CD4-positive, alpha-beta T cell (primary cell): ENCODE measurements at regions not wholly inside any gene's neighbourhood (a gene's known extent, or its start where the extent isn't known, plus 50 kb on each side); places are given as distances from the start of the nearest gene placed in this dataset.

Experiments used
- ATAC-seq: fragments of 200-7000 bp; cut with Tn5 transposase; one replicate; pipeline ENCODE4 v1.10.0; 2022; ENCODE audit warnings: mild to moderate bottlenecking; ENCODE audit not compliant: poor library complexity
- CTCF ChIA-PET: fragments of 350-600 bp; sonication (Branson Sonifier 250); formaldehyde crosslinking; loops from one replicate; lab custom pipeline; 2021; ENCODE audit warnings: antibody characterized with exemption, inconsistent platforms; lab: Charles Lee
- POLR2A ChIA-PET: fragments of 350-600 bp; sonication (Branson Sonifier 250); formaldehyde crosslinking; loops from one replicate; lab custom pipeline; 2021; ENCODE audit warnings: antibody characterized with exemption, inconsistent platforms; lab: Charles Lee
- DNase-seq, 14 experiments: peaks; one replicate each; pipeline ENCODE4 v3.0.0-alpha.2; 2013 to 2020; ENCODE audit warnings: mixed read lengths in 2 of 14
- H3K27ac ChIP-seq, 2 donors: one replicate each; pipeline versions ENCODE4 v1.5.1 to v1.7.0; 2013; ENCODE audit warnings: low read length in 2 of 2, low read depth in 1 of 2, mild to moderate bottlenecking in 1 of 2
- H3K27me3 ChIP-seq, 2 experiments: 1 replicate in 1 of 2; 2 replicates in 1 of 2; pipeline versions ENCODE4 v1.6.1 to v1.7.0; 2013; ENCODE audit warnings: low read length in 2 of 2, control low read depth in 1 of 2, mild to moderate bottlenecking in 1 of 2, moderate library complexity in 1 of 2; ENCODE audit not compliant: insufficient read depth in 2 of 2, control insufficient read depth in 1 of 2
- H3K36me3 ChIP-seq: one replicate; pipeline ENCODE4 v1.6.1; 2013; ENCODE audit warnings: low read length, control low read depth; ENCODE audit not compliant: insufficient read depth
- H3K4me1 ChIP-seq: one replicate; pipeline ENCODE4 v1.6.1; 2013; ENCODE audit warnings: low read length, control low read depth; ENCODE audit not compliant: insufficient read depth
- H3K4me3 ChIP-seq: one replicate; pipeline ENCODE4 v1.5.1; 2013; ENCODE audit warnings: mild to moderate bottlenecking, low read length, moderate library complexity
- H3K9me3 ChIP-seq, 2 experiments: 1 replicate in 1 of 2; 2 replicates in 1 of 2; pipeline versions ENCODE4 v1.6.1 to v1.7.0; 2013; ENCODE audit warnings: low read length in 2 of 2, mild to moderate bottlenecking in 2 of 2, control low read depth in 1 of 2, moderate library complexity in 1 of 2; ENCODE audit not compliant: control insufficient read depth in 1 of 2, insufficient read depth in 1 of 2
- H3K27ac Mint-ChIP-seq: one replicate; pipeline ENCODE4 v1.8.0; 2020; ENCODE audit warnings: mixed read lengths
- H3K27me3 Mint-ChIP-seq: one replicate; pipeline ENCODE4 v1.8.0; 2021; ENCODE audit warnings: mixed read lengths
- H3K36me3 Mint-ChIP-seq: one replicate; pipeline ENCODE4 v1.8.0; 2021; ENCODE audit warnings: low read depth, mixed read lengths
- H3K4me1 Mint-ChIP-seq: one replicate; pipeline ENCODE4 v1.8.0; 2021; ENCODE audit warnings: low read depth, mixed read lengths
- H3K4me3 Mint-ChIP-seq: one replicate; pipeline ENCODE4 v1.8.0; 2020; ENCODE audit warnings: mild to moderate bottlenecking, mixed read lengths
- H3K9me3 Mint-ChIP-seq: one replicate; pipeline ENCODE4 v1.8.0; 2020; ENCODE audit warnings: mixed read lengths
- CTCF ChIP-seq: fragments of 200-600 bp; IDR thresholded peaks from one replicate; pipeline ENCODE4 v1.8.0; 2022; ENCODE audit warnings: antibody characterized with exemption, mild to moderate bottlenecking
- intact Hi-C, 2 experiments: fragments of 100-400 bp; cut with DNase I in 1 of 2; cut with micrococcal nuclease in 1 of 2; formaldehyde crosslinking; loops; one replicate each; pipeline versions ENCODE4 v1.15.1 to v1.9.0; 2023 to 2025; cut with DNase I, micrococcal nuclease

- intact Hi-C loops: no loop called here
- DNase-seq (no peak), ATAC-seq (no peak)
- no peak for TF ChIP-seq CTCF
- Mint-ChIP-seq H3K9me3 (peaks cover 7% of the 10 kb centered on the region), H3K4me1 (no peaks in the 10 kb centered on the region), H3K4me3 (no peak overlapping the region), H3K27ac (no peak overlapping the region), H3K36me3 (no peaks in the 10 kb centered on the region), H3K27me3 (no peaks in the 10 kb centered on the region)
- H3K27me3 ChIP-seq: no peaks in the 10 kb centered on the region
- ChIA-PET POLR2A (no interaction called here), CTCF (no interaction called here)
- no peaks in the 10 kb centered on the region for H3K36me3 ChIP-seq
- H3K9me3 ChIP-seq: peaks cover 0 to 7% of the 10 kb centered on the region in 2 experiments
- H3K27ac ChIP-seq: no peak overlapping the region
- H3K4me3 ChIP-seq: no peak overlapping the region
- no peaks in the 10 kb centered on the region for H3K4me1 ChIP-seq
These were observed 419.6 kb upstream of the BRINP3 start for GRCh38 chr1:190897233-190897632.

- Mint-ChIP-seq H3K36me3 (no peaks in the 10 kb centered on the region), H3K4me3 (no peak overlapping the region), H3K4me1 (no peaks in the 10 kb centered on the region), H3K27ac (no peak overlapping the region), H3K9me3 (no peaks in the 10 kb centered on the region), H3K27me3 (no peaks in the 10 kb centered on the region)
- CTCF ChIA-PET: no interaction called here
- ATAC-seq (no peak), DNase-seq (no peak)
- Histone ChIP-seq H3K9me3 (no peaks in the 10 kb centered on the region), H3K36me3 (no peaks in the 10 kb centered on the region), H3K4me1 (no peaks in the 10 kb centered on the region), H3K4me3 (no peak overlapping the region), H3K27ac (no peak overlapping the region), H3K27me3 (no peaks in the 10 kb centered on the region)
- no peak for TF ChIP-seq CTCF
- POLR2A ChIA-PET: no interaction called here
- intact Hi-C loops: no loop called here
These were observed 426.5 kb upstream of the BRINP3 start for GRCh38 chr1:190904091-190904695.

GRCh38 chr1:190906206-190906725 is 428.6 kb upstream of the BRINP3 start:
- no peaks in the 10 kb centered on the region for H3K4me1 Mint-ChIP-seq
- CTCF ChIA-PET: no interaction called here
- H3K4me3 Mint-ChIP-seq: no peak overlapping the region

More at GRCh38 chr1:190906206-190906725, 428.6 kb upstream of the BRINP3 start:
- Histone ChIP-seq H3K27me3 (no peaks in the 10 kb centered on the region), H3K9me3 (no peaks in the 10 kb centered on the region), H3K27ac (no peak overlapping the region), H3K4me1 (no peaks in the 10 kb centered on the region), H3K36me3 (no peaks in the 10 kb centered on the region), H3K4me3 (no peak overlapping the region)
- no peak for DNase-seq
- Mint-ChIP-seq H3K27ac (no peak overlapping the region), H3K36me3 (no peaks in the 10 kb centered on the region), H3K27me3 (no peaks in the 10 kb centered on the region), H3K9me3 (no peaks in the 10 kb centered on the region)
- intact Hi-C loops: no loop called here
- no peak for TF ChIP-seq CTCF
- no peak for ATAC-seq
- POLR2A ChIA-PET: no interaction called here
